LNCaP clone FGC (cell line): ENCODE measurements at regions not wholly inside any gene's neighbourhood (a gene's known extent, or its start where the extent isn't known, plus 50 kb on each side); places are given as distances from the start of the nearest gene placed in this dataset.
"Not testable (repeated sequence)": the region's sequence is repeated elsewhere in the genome, so short reads cannot be mapped to it uniquely, and the experiment has no call there.

Experiments used
- DNase-seq: peaks from one replicate; pipeline ENCODE4 v3.0.0-alpha.2; 2011; ENCODE audit warnings: low read depth
- H3K4me3 ChIP-seq: 2 replicates; pipeline ENCODE4 v1.5.1; 2011; ENCODE audit warnings: mild to moderate bottlenecking, low read depth, low read length, control low read depth
- TF ChIP-seq, protein P1 (sequence below): IDR thresholded peaks from 2 replicates; pipeline ENCODE4 v1.5.1; 2012; ENCODE audit warnings: mild to moderate bottlenecking; ENCODE audit not compliant: control insufficient read depth, insufficient read depth; ENCODE audit errors: extremely low read depth

DNA sequence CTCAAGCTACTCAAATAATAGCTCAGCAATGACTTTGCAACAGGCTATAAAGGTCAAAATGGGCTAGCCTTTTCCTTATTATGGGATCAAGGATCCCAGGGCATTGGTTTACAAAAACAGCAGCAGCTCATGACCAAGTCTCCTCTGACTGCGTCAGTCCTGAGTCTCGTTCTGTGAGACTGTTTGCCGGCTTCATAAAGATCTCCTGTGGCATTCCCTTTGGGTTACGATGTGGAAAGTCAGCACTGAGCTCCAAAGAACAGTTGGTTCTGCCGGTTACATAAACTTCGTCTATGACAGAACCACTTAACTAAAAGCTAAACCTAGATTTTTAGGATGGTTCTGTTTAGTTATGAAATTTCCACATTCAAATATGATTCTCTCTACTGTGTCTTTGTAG lies 674.9 kb downstream of the ZEB2 start:
- TF ChIP-seq, protein P1, sequence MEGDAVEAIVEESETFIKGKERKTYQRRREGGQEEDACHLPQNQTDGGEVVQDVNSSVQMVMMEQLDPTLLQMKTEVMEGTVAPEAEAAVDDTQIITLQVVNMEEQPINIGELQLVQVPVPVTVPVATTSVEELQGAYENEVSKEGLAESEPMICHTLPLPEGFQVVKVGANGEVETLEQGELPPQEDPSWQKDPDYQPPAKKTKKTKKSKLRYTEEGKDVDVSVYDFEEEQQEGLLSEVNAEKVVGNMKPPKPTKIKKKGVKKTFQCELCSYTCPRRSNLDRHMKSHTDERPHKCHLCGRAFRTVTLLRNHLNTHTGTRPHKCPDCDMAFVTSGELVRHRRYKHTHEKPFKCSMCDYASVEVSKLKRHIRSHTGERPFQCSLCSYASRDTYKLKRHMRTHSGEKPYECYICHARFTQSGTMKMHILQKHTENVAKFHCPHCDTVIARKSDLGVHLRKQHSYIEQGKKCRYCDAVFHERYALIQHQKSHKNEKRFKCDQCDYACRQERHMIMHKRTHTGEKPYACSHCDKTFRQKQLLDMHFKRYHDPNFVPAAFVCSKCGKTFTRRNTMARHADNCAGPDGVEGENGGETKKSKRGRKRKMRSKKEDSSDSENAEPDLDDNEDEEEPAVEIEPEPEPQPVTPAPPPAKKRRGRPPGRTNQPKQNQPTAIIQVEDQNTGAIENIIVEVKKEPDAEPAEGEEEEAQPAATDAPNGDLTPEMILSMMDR = no peak

DNA sequence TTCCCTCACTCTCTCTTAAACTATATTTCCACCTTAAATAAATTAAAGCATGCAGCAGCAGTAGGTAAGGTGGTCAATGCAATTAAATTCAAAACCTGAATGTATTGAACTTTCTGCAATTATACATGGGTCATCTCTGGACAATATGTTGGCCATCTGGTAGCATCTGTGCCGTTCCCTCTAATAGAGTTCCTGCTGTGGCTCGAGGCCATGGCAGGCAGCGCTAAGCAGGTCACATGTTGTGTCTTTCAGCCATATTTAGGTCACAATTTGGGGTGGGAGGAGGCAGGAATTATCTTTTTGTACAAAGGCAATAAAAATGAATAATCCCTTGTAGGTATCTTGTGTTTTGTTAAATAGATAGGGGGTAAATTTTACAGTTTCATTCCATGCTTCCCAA lies 676.2 kb downstream of the ZEB2 start:
- TF ChIP-seq, protein P1 = no peak
- no peak overlapping the region for H3K4me3 ChIP-seq
- DNase-seq = no peak

More for the DNA sequence above, 674.9 kb downstream of the ZEB2 start:
- DNase-seq = no peak
- H3K4me3 ChIP-seq = no peak overlapping the region

- TF ChIP-seq, protein P1 = no peak
- no peak overlapping the region for H3K4me3 ChIP-seq
- no peak for DNase-seq
Observed at GRCh38 chr2:143842836-143843235, 677.1 kb downstream of the ZEB2 start.

DNA sequence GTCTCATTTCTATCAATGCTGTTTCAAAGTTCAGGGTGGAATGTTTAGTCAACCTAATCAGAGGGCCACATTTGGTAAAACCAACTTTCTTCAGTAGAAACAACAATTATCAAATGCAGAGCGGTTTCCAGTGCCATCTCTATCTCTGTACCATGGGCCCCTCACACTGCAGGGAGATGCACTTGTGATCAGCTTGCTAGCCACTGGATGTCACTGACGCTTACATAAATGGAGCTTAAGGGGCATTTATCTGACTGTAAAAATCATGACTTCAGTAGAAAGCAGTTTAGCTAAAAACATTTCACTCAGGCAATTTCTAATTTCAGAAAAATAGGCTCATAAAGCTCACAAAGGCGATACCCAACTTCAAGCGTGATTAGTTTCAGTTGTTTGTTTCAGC lies 678.0 kb downstream of the ZEB2 start:
- DNase-seq = no peak
- TF ChIP-seq, protein P1 = no peak
- H3K4me3 ChIP-seq = no peak overlapping the region

GRCh38 chr2:143840601-143841000 lies 679.3 kb downstream of the ZEB2 start:
- no peak for DNase-seq
- H3K4me3 ChIP-seq = no peak overlapping the region
- TF ChIP-seq, protein P1 = no peak

DNA sequence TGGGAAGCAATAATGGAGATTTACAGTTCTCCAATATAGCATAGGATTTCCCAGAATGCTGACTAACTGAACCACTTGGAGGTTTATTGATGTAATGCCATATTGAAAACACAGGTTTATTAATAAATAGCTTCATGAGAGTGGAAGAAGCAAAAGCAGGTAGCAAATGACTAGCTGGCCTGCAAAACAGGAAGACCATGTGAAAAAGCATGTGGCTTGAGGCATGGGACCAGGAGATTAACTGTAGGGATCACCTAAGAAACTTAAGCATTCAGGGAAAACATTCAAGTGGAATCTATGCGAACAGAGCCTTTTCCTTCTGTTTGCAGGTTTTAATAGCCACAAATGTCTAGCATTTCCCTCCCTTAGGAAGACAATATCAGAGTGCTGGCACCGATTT lies 679.7 kb downstream of the ZEB2 start:
- no peak overlapping the region for H3K4me3 ChIP-seq
- DNase-seq = no peak
- TF ChIP-seq, protein P1 = no peak

GRCh38 chr2:143839456-143839855 lies 680.5 kb downstream of the ZEB2 start:
- TF ChIP-seq, protein P1 = no peak
- H3K4me3 ChIP-seq = no peak overlapping the region
- DNase-seq = no peak

GRCh38 chr2:143837055-143837454 lies 682.9 kb downstream of the ZEB2 start:
- not testable (repeated sequence) for H3K4me3 ChIP-seq, DNase-seq
